Karpas-422 (cell line): ENCODE measurements at regions not wholly inside any gene's neighbourhood (a gene's known extent, or its start where the extent isn't known, plus 50 kb on each side); places are given as distances from the start of the nearest gene placed in this dataset.

Source experiments
- DNase-seq: peaks from one replicate; pipeline ENCODE4 v3.0.0-alpha.2; 2015
- H2AFZ ChIP-seq: fragments of 200-600 bp; sonication (generic); 2 replicates; pipeline ENCODE4 v1.6.1; 2014; ENCODE audit warnings: antibody characterized with exemption, low read length, mixed read lengths
- H3K27ac ChIP-seq: fragments of 200-600 bp; sonication (generic); 2 replicates; pipeline ENCODE4 v1.5.1; 2014; ENCODE audit warnings: mild to moderate bottlenecking, low read length, moderate library complexity
- H3K27me3 ChIP-seq: fragments of 200-600 bp; sonication (generic); 2 replicates; pipeline ENCODE4 v1.6.1; 2014; ENCODE audit warnings: low read length, mixed read lengths
- H3K36me3 ChIP-seq: fragments of 200-600 bp; sonication (generic); 2 replicates; pipeline ENCODE4 v1.6.1; 2014; ENCODE audit warnings: low read length, mixed read lengths; ENCODE audit not compliant: insufficient read depth
- H3K4me1 ChIP-seq: fragments of 200-600 bp; sonication (generic); 2 replicates; pipeline ENCODE4 v1.6.1; 2014; ENCODE audit warnings: mild to moderate bottlenecking, low read length, mixed read lengths
- H3K4me2 ChIP-seq: fragments of 200-600 bp; sonication (generic); 2 replicates; pipeline ENCODE4 v1.6.1; 2014; ENCODE audit warnings: low read length, low read depth, mild to moderate bottlenecking; ENCODE audit not compliant: poor library complexity, severe bottlenecking
- H3K4me3 ChIP-seq: fragments of 200-600 bp; sonication (generic); 2 replicates; pipeline ENCODE4 v1.5.1; 2014; ENCODE audit warnings: mild to moderate bottlenecking, antibody characterized with exemption, low read length, mixed read lengths
- H3K79me2 ChIP-seq: fragments of 200-600 bp; sonication (generic); 2 replicates; pipeline ENCODE4 v1.6.1; 2014; ENCODE audit warnings: mild to moderate bottlenecking, low read length, mixed read lengths
- H3K9ac ChIP-seq: fragments of 200-600 bp; sonication (generic); 2 replicates; pipeline ENCODE4 v1.6.0; 2014; ENCODE audit warnings: low read length
- H3K9me2 ChIP-seq: fragments of 200-600 bp; sonication (generic), shearing (Covaris generic); replicated peaks from 2 replicates; pipeline ENCODE4 v1.6.0; 2014; ENCODE audit warnings: mild to moderate bottlenecking, low read length, moderate library complexity; ENCODE audit not compliant: insufficient read depth
- H3K9me3 ChIP-seq: fragments of 300-700, 200-600 bp; sonication (generic); 2 replicates; pipeline ENCODE4 v1.6.1; 2014; ENCODE audit warnings: low read length, mixed read lengths
- H4K20me1 ChIP-seq: fragments of 200-600 bp; sonication (generic); 2 replicates; pipeline ENCODE4 v1.6.1; 2014; ENCODE audit warnings: mild to moderate bottlenecking, antibody characterized with exemption, low read length, low read depth; ENCODE audit not compliant: insufficient read depth

GRCh38 chr3:117120014-117120413 is 410.4 kb downstream of the TUSC7 start:
- Histone ChIP-seq H3K36me3 (no peaks in the 10 kb centered on the region), H3K4me1 (no peaks in the 10 kb centered on the region), H3K9ac (no peak overlapping the region), H3K27ac (no peak overlapping the region), H3K9me3 (no peaks in the 10 kb centered on the region), H3K4me3 (no peak overlapping the region), H4K20me1 (no peaks in the 10 kb centered on the region), H2AFZ (no peak overlapping the region), H3K79me2 (no peaks in the 10 kb centered on the region), H3K9me2 (no peaks in the 10 kb centered on the region), H3K4me2 (no peak overlapping the region), H3K27me3 (no peaks in the 10 kb centered on the region)
- DNase-seq = no peak

- H4K20me1 ChIP-seq = no peaks in the 10 kb centered on the region
- no peak overlapping the region for H3K27ac ChIP-seq
- no peak overlapping the region for H3K4me3 ChIP-seq
- H3K27me3 ChIP-seq = no peaks in the 10 kb centered on the region
- H3K9me3 ChIP-seq = no peaks in the 10 kb centered on the region
- no peaks in the 10 kb centered on the region for H3K9me2 ChIP-seq
- no peak overlapping the region for H3K4me2 ChIP-seq
- no peak for DNase-seq
- no peak overlapping the region for H3K9ac ChIP-seq
- H3K79me2 ChIP-seq = no peaks in the 10 kb centered on the region
- no peaks in the 10 kb centered on the region for H3K4me1 ChIP-seq
- no peak overlapping the region for H2AFZ ChIP-seq
- H3K36me3 ChIP-seq = no peaks in the 10 kb centered on the region
Measured at GRCh38 chr3:117122609-117123008, 413.0 kb downstream of the TUSC7 start.

- H3K27me3 ChIP-seq = no peaks in the 10 kb centered on the region
- H3K4me2 ChIP-seq = no peak overlapping the region
- H3K79me2 ChIP-seq = no peaks in the 10 kb centered on the region
- DNase-seq = no peak
- no peaks in the 10 kb centered on the region for H3K9me2 ChIP-seq
- no peaks in the 10 kb centered on the region for H3K9me3 ChIP-seq
- no peak overlapping the region for H2AFZ ChIP-seq
- no peak overlapping the region for H3K4me3 ChIP-seq
- H3K9ac ChIP-seq = no peak overlapping the region
- no peaks in the 10 kb centered on the region for H4K20me1 ChIP-seq
- no peaks in the 10 kb centered on the region for H3K4me1 ChIP-seq
- H3K27ac ChIP-seq = no peak overlapping the region
- no peaks in the 10 kb centered on the region for H3K36me3 ChIP-seq
Measured at GRCh38 chr3:117126460-117126859, 416.9 kb downstream of the TUSC7 start.

- Histone ChIP-seq H3K4me2 (no peak overlapping the region), H3K9ac (no peak overlapping the region), H3K4me1 (no peaks in the 10 kb centered on the region), H3K9me3 (no peaks in the 10 kb centered on the region), H3K79me2 (no peaks in the 10 kb centered on the region), H3K27ac (no peak overlapping the region), H3K27me3 (no peaks in the 10 kb centered on the region), H3K36me3 (no peaks in the 10 kb centered on the region), H3K9me2 (no peaks in the 10 kb centered on the region), H4K20me1 (no peaks in the 10 kb centered on the region), H3K4me3 (no peak overlapping the region), H2AFZ (no peak overlapping the region)
- no peak for DNase-seq
Measured at GRCh38 chr3:117126946-117127546, 417.5 kb downstream of the TUSC7 start.

GRCh38 chr3:117128133-117128532 is 418.6 kb downstream of the TUSC7 start:
- Histone ChIP-seq H3K79me2 (no peaks in the 10 kb centered on the region), H3K36me3 (no peaks in the 10 kb centered on the region), H3K9me3 (no peaks in the 10 kb centered on the region), H4K20me1 (no peaks in the 10 kb centered on the region), H3K4me2 (no peak overlapping the region), H3K9me2 (no peaks in the 10 kb centered on the region), H3K27ac (no peak overlapping the region), H3K4me1 (no peaks in the 10 kb centered on the region), H3K4me3 (no peak overlapping the region), H2AFZ (no peak overlapping the region), H3K27me3 (no peaks in the 10 kb centered on the region), H3K9ac (no peak overlapping the region)
- no peak for DNase-seq

GRCh38 chr3:117128872-117129271 is 419.3 kb downstream of the TUSC7 start:
- no peaks in the 10 kb centered on the region for H3K4me1 ChIP-seq
- no peaks in the 10 kb centered on the region for H4K20me1 ChIP-seq
- H3K27me3 ChIP-seq = no peaks in the 10 kb centered on the region

GRCh38 chr3:117129516-117129915 is 419.9 kb downstream of the TUSC7 start:
- Histone ChIP-seq H3K4me3 (no peak overlapping the region), H3K9me3 (no peaks in the 10 kb centered on the region), H3K27me3 (no peaks in the 10 kb centered on the region), H3K4me2 (no peak overlapping the region), H3K4me1 (no peaks in the 10 kb centered on the region), H2AFZ (no peak overlapping the region), H4K20me1 (no peaks in the 10 kb centered on the region), H3K79me2 (no peaks in the 10 kb centered on the region), H3K36me3 (no peaks in the 10 kb centered on the region), H3K9ac (no peak overlapping the region), H3K27ac (no peak overlapping the region), H3K9me2 (no peaks in the 10 kb centered on the region)
- no peak for DNase-seq

More at GRCh38 chr3:117128872-117129271, 419.3 kb downstream of the TUSC7 start:
- H3K79me2 ChIP-seq = no peaks in the 10 kb centered on the region
- no peak overlapping the region for H3K9ac ChIP-seq
- no peak overlapping the region for H2AFZ ChIP-seq
- H3K9me2 ChIP-seq = no peaks in the 10 kb centered on the region
- no peak overlapping the region for H3K4me3 ChIP-seq
- H3K27ac ChIP-seq = no peak overlapping the region
- H3K4me2 ChIP-seq = no peak overlapping the region
- no peaks in the 10 kb centered on the region for H3K9me3 ChIP-seq
- DNase-seq = no peak
- H3K36me3 ChIP-seq = no peaks in the 10 kb centered on the region

GRCh38 chr3:117130222-117130621 is 420.6 kb downstream of the TUSC7 start:
- Histone ChIP-seq H3K9ac (no peak overlapping the region), H3K79me2 (no peaks in the 10 kb centered on the region), H3K27me3 (no peaks in the 10 kb centered on the region), H3K4me1 (no peaks in the 10 kb centered on the region), H4K20me1 (no peaks in the 10 kb centered on the region), H2AFZ (no peak overlapping the region), H3K36me3 (no peaks in the 10 kb centered on the region), H3K27ac (no peak overlapping the region), H3K9me3 (no peaks in the 10 kb centered on the region), H3K4me3 (no peak overlapping the region), H3K9me2 (no peaks in the 10 kb centered on the region), H3K4me2 (no peak overlapping the region)
- no peak for DNase-seq

GRCh38 chr3:117131259-117131658 is 421.7 kb downstream of the TUSC7 start:
- Histone ChIP-seq H3K4me2 (no peak overlapping the region), H3K27ac (no peak overlapping the region), H3K79me2 (no peaks in the 10 kb centered on the region), H3K9ac (no peak overlapping the region), H3K9me3 (no peaks in the 10 kb centered on the region), H2AFZ (no peak overlapping the region), H3K9me2 (no peaks in the 10 kb centered on the region), H3K4me3 (no peak overlapping the region), H3K36me3 (no peaks in the 10 kb centered on the region), H3K4me1 (no peaks in the 10 kb centered on the region), H3K27me3 (no peaks in the 10 kb centered on the region), H4K20me1 (no peaks in the 10 kb centered on the region)
- no peak for DNase-seq
